ENCODE measurements at regions not wholly inside any gene's neighbourhood (a gene's known extent, or its start where the extent isn't known, plus 50 kb on each side); places are given as distances from the start of the nearest gene placed in this dataset.

- no peak for TF ChIP-seq POLR2A (IDR thresholded peaks at IDR 0.05; ENCODE audit: borderline replicate concordance, extremely low read depth, insufficient read depth, insufficient read length)
- TF ChIP-seq ZBTB33 (IDR thresholded peaks at IDR 0.05; ENCODE audit: extremely low read depth, insufficient replicate concordance, low read length), result no peak
These were observed 213.6 kb downstream of the GLI2 start for GRCh38 chr2:120949027-120949956.
